SK-N-SH treated with all-trans-retinoic acid at 6 μM for 48 hours (cell line): ENCODE measurements at regions not wholly inside any gene's neighbourhood (a gene's known extent, or its start where the extent isn't known, plus 50 kb on each side); places are given as distances from the start of the nearest gene placed in this dataset.
A peak's percentile ranks its signal among the peaks of the same experiment; 100 is the strongest.

Experiments used
- ATAC-seq: fragments of 200-7000 bp; cut with Tn5 transposase; 3 replicates; pipeline ENCODE4 v1.9.1; 2020; ENCODE audit warnings: mild to moderate bottlenecking, moderate library complexity
- ARNTL ChIP-seq: fragments of 450-650 bp; formaldehyde crosslinking; IDR thresholded peaks from 2 replicates; pipeline ENCODE4 v1.5.0; 2020; ENCODE audit warnings: low read depth, mild to moderate bottlenecking, moderate library complexity, borderline replicate concordance
- BACH2 ChIP-seq: fragments of 250-450 bp; sonication (Bioruptor Pico); IDR thresholded peaks from 2 replicates; pipeline ENCODE4 v1.9.0; 2021; ENCODE audit warnings: mild to moderate bottlenecking, borderline replicate concordance
- CREB5 ChIP-seq: fragments of 250-450 bp; sonication (Bioruptor Pico); IDR thresholded peaks from 2 replicates; pipeline ENCODE4 v1.5.1; 2020; ENCODE audit warnings: low read depth, mild to moderate bottlenecking, moderate library complexity
- CSDC2 ChIP-seq: fragments of 250-450 bp; sonication (Bioruptor Pico); IDR thresholded peaks from 2 replicates; pipeline ENCODE4 v1.5.0; 2020; ENCODE audit warnings: mild to moderate bottlenecking, moderate library complexity
- CSRNP3 ChIP-seq: fragments of 250-450 bp; sonication (Bioruptor Pico); IDR thresholded peaks from 2 replicates; pipeline ENCODE4 v1.5.1; 2021; ENCODE audit warnings: mild to moderate bottlenecking, moderate library complexity
- GLIS3 ChIP-seq: fragments of 250-450 bp; sonication (Bioruptor Pico); IDR thresholded peaks from 2 replicates; pipeline ENCODE4 v1.5.0; 2020; ENCODE audit warnings: mild to moderate bottlenecking, moderate library complexity
- ISL1 ChIP-seq: fragments of 250-450 bp; sonication (Bioruptor Pico); IDR thresholded peaks from 2 replicates; pipeline ENCODE4 v2.1.2; 2022; ENCODE audit warnings: mild to moderate bottlenecking, moderate library complexity
- OSR1 ChIP-seq: fragments of 250-450 bp; sonication (Bioruptor Pico); IDR thresholded peaks from 2 replicates; pipeline ENCODE4 v1.8.0; 2022; ENCODE audit warnings: moderate library complexity, mild to moderate bottlenecking, inconsistent platforms
- PATZ1 ChIP-seq: fragments of 250-450 bp; sonication (Bioruptor Pico); IDR thresholded peaks from 2 replicates; pipeline ENCODE4 v1.8.0; 2020; ENCODE audit warnings: mild to moderate bottlenecking, moderate library complexity, borderline replicate concordance
- POU6F1 ChIP-seq: fragments of 250-450 bp; sonication (Bioruptor Pico); IDR thresholded peaks from 2 replicates; pipeline ENCODE4 v1.8.0; 2021; ENCODE audit warnings: low read depth, mild to moderate bottlenecking, moderate library complexity, borderline replicate concordance
- RARB ChIP-seq: fragments of 250-450 bp; sonication (Bioruptor Pico); IDR thresholded peaks from 2 replicates; pipeline ENCODE4 v1.8.0; 2021; ENCODE audit warnings: mild to moderate bottlenecking, moderate library complexity
- SNAI2 ChIP-seq: fragments of 250-450 bp; sonication (Bioruptor Pico); IDR thresholded peaks from 2 replicates; pipeline ENCODE4 v1.5.0; 2020; ENCODE audit warnings: mild to moderate bottlenecking, moderate library complexity
- TOX ChIP-seq: fragments of 250-450 bp; sonication (Bioruptor Pico); IDR thresholded peaks from 2 replicates; pipeline ENCODE4 v1.8.0; 2021; ENCODE audit warnings: mild to moderate bottlenecking, moderate library complexity, borderline replicate concordance
- TSHZ2 ChIP-seq: fragments of 250-450 bp; sonication (Bioruptor Pico); IDR thresholded peaks from 2 replicates; pipeline ENCODE4 v1.5.0; 2020; ENCODE audit warnings: mild to moderate bottlenecking, moderate library complexity
- ZFP30 ChIP-seq: fragments of 450-650 bp; formaldehyde crosslinking; IDR thresholded peaks from 2 replicates; pipeline ENCODE4 v1.5.0; 2022; ENCODE audit warnings: mild to moderate bottlenecking, moderate library complexity
- ZNF70 ChIP-seq: fragments of 450-650 bp; formaldehyde crosslinking; IDR thresholded peaks from 2 replicates; pipeline ENCODE4 v1.5.0; 2020; ENCODE audit warnings: mild to moderate bottlenecking, moderate library complexity

- no peak for ATAC-seq
- TF ChIP-seq BACH2 (no peak), TSHZ2 (CRISPR knock-in tag) (no peak), CSDC2 (CRISPR knock-in tag) (no peak), RARB (no peak), TOX (no peak)
Observed at GRCh38 chr5:38766151-38766550, 79.7 kb upstream of the OSMR start.

GRCh38 chr5:38768412-38769211, 77.2 kb upstream of the OSMR start:
- ATAC-seq, result no peak

GRCh38 chr5:38772471-38772870, 73.3 kb upstream of the OSMR start:
- TF ChIP-seq GLIS3 (CRISPR knock-in tag) (no peak), ZFP30 (CRISPR knock-in tag) (no peak), PATZ1 (no peak), ARNTL (no peak), SNAI2 (no peak), CREB5 (CRISPR knock-in tag) (no peak)
- no peak for ATAC-seq

More at GRCh38 chr5:38768412-38769211, 77.2 kb upstream of the OSMR start:
- TF ChIP-seq RARB (no peak), ISL1 (CRISPR knock-in tag) (peak; percentile 84), CSDC2 (CRISPR knock-in tag) (0 out of 2 replicates have a peak, but pooled peaks have one; percentile 54), CREB5 (CRISPR knock-in tag) (peak; percentile 19; the same call in 1 of the 2 replicates)
- TF ChIP-seq, all 23 proteins: peak for 3

GRCh38 chr5:38775218-38775840, 70.5 kb upstream of the OSMR start:
- ATAC-seq, result no peak

More at GRCh38 chr5:38775218-38775840, 70.5 kb upstream of the OSMR start:
- TF ChIP-seq OSR1 (CRISPR knock-in tag), result no peak
- TF ChIP-seq ARNTL, result no peak
- TF ChIP-seq ISL1 (CRISPR knock-in tag), result no peak
- no peak for TF ChIP-seq CSRNP3
- TF ChIP-seq ZNF70 (CRISPR knock-in tag), result no peak
- TF ChIP-seq PATZ1, result no peak
- TF ChIP-seq GLIS3 (CRISPR knock-in tag), result no peak
- TF ChIP-seq POU6F1 (CRISPR knock-in tag), result no peak
- TF ChIP-seq, all 23 proteins: peak for 0
